GM12873 (cell line): ENCODE measurements at regions not wholly inside any gene's neighbourhood (a gene's known extent, or its start where the extent isn't known, plus 50 kb on each side); places are given as distances from the start of the nearest gene placed in this dataset.

Experiments
- TF ChIP-seq, protein P1 (sequence below): IDR thresholded peaks from 2 replicates; pipeline ENCODE4 v1.5.1; 2012; ENCODE audit warnings: low read depth, mild to moderate bottlenecking, moderate library complexity, low read length, control low read depth; ENCODE audit not compliant: insufficient read depth; ENCODE audit errors: missing control alignments

DNA sequence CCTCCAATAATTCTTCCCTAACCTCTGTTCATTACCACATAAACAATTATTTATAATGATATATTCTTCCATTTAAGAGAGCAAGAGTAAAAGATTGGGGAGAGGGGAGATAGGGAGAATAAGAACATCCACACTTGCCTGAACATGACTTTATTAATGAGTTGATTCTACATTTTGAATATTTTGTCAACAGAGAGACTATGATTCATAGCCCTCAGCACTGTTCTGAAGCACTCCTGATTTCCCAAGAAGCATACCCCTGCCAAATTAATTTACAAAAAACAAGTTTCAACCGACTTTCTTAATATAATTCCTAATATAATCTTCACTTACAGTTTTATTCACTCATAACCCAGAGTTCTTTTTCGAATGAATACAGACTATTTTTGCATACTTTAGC lies 828.8 kb downstream of the ROBO2 start:
- TF ChIP-seq, protein P1, sequence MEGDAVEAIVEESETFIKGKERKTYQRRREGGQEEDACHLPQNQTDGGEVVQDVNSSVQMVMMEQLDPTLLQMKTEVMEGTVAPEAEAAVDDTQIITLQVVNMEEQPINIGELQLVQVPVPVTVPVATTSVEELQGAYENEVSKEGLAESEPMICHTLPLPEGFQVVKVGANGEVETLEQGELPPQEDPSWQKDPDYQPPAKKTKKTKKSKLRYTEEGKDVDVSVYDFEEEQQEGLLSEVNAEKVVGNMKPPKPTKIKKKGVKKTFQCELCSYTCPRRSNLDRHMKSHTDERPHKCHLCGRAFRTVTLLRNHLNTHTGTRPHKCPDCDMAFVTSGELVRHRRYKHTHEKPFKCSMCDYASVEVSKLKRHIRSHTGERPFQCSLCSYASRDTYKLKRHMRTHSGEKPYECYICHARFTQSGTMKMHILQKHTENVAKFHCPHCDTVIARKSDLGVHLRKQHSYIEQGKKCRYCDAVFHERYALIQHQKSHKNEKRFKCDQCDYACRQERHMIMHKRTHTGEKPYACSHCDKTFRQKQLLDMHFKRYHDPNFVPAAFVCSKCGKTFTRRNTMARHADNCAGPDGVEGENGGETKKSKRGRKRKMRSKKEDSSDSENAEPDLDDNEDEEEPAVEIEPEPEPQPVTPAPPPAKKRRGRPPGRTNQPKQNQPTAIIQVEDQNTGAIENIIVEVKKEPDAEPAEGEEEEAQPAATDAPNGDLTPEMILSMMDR = no peak

DNA sequence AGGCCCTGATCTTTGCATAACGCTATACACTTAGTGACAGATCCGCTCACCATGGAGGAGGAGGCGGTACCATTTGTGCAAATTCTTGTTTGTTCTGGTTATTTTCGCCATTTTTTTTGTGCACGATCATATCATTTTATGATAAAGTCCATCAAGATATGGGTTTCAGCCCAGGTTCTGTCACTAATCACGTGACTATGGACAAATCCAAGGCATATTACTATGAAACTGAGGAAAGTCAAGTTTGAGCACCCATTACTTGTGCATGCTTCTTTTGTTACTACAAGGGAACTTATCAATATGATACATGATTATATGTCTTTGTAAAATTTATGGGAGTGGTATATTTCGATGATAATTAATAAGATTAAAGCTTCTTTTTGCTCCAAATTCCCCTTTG lies 829.5 kb downstream of the ROBO2 start:
- TF ChIP-seq, protein P1 = no peak

- TF ChIP-seq, protein P1 = no peak
These were observed 831.5 kb downstream of the ROBO2 start for GRCh38 chr3:77871436-77871835.

GRCh38 chr3:77873598-77873997 lies 833.7 kb downstream of the ROBO2 start:
- TF ChIP-seq, protein P1 = no peak

DNA sequence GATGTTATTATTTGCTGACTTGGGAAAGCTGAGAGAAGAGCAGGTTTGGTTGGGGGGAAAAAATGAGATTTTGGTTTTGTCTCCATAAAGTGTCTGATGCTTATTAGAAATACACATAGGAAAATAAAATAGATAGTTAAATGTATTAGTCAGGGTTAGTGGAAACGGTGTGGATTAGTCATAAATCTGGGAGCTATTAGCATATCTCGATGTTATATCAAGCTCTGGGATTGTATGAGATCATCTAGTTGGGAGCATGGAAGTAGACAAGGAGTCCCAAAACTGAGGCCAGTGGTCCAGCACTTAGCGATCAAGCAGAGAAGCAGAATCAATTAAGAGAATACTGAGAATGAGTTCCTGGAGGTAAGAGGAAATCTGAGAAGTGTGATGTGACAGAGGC lies 845.5 kb downstream of the ROBO2 start:
- TF ChIP-seq, protein P1 = no peak

- TF ChIP-seq, protein P1 = no peak
These were observed 847.7 kb downstream of the ROBO2 start for GRCh38 chr3:77887611-77888010.

DNA sequence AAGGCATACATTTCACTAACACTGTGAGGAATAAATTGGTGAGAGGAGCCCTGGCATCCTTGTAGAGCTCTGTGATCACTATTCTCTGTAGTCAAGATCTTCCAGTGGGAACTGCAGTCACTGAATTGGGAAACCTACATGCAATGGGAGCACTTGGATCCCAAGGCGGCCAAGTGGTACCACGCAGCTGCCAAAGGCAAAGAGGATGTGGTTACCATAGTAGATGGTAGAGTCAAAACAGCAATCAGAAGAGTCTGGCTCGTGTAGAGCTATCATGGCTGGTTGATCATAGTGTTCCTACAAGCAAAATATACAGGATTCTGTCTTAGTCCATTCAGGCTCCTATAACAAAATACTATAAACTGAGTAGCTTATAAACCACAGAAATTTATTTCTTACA lies 849.7 kb downstream of the ROBO2 start:
- TF ChIP-seq, protein P1 = no peak
